HG03469 (cell line): ENCODE measurements at regions not wholly inside any gene's neighbourhood (a gene's known extent, or its start where the extent isn't known, plus 50 kb on each side); places are given as distances from the start of the nearest gene placed in this dataset.

Experiments
- ATAC-seq: cut with Tn5 transposase; IDR thresholded peaks from one replicate; pipeline ENCODE4 v1.9.1; 2021; ENCODE audit warnings: mild to moderate bottlenecking, moderate library complexity, moderate number of reproducible peaks; ENCODE audit not compliant: unreplicated experiment

DNA sequence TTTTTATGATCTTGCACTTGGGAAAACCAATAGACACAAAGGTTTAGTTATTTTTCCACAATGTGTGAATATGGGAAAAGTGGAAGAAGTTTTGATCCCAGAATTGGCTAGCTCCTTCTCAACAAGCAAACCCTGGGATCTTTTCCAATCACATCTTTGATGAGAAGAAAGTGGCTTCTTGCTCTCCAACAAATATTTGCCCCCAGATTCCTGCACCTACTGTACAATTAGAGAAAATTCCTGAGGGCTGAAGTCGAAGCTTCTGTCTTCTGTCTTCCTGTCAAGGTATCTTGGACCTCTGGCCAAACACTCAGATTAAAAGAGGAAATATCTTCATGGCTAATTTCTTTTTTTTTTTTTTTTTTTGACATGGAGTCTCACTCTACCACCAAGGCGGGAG, 113.1 kb upstream of the SLC45A1 start:
- ATAC-seq, result no peak

GRCh38 chr1:8203551-8203950, 114.4 kb upstream of the SLC45A1 start:
- ATAC-seq, result no peak

DNA sequence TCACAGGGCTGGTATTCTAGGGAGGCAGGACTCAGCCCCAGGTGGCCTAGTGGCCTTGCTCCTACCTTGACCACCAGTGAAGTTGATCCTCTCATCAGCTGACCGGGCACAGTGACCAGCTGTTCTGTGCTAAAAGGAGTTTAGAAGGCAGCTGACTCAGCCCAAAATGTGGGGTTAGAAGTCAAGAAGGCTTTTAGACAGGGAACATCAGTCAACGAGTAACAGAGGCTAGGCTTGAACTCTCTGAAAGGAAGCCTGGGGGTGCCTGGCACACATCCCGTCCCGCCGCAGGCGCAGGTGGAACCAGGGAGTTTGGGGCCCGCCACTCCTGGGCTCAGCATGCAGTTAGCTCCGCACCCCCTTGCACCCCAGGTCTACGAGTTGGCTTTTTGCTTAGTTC, 114.9 kb upstream of the SLC45A1 start:
- ATAC-seq, result no peak

GRCh38 chr1:8202182-8202905, 115.6 kb upstream of the SLC45A1 start:
- no peak for ATAC-seq

DNA sequence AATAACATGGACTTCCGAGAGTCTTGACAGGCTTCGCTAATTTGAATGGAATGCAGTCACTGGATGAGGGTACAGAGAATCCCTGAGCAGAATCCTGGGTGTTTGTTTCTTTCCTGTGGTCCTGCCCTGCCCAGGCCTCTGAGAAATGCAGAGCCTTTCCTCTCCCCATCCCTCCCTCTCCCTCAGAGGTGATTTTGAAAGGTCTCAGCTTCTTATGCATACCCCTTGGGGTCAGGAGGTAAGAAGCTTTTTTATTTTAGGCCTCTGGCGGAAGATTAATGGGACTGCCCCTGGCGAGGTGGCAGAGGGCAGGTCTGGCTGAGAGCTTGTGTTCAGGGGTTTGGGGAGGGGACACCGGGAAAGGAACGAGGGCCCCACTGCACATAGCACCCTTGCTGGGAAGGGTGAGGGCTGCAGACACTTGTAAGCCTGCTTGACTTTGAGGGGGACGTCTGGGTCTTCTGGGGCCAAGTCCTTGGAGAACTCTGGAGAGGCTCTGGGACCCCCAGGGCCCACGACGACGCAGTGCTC, 116.5 kb upstream of the SLC45A1 start:
- ATAC-seq, result no peak

DNA sequence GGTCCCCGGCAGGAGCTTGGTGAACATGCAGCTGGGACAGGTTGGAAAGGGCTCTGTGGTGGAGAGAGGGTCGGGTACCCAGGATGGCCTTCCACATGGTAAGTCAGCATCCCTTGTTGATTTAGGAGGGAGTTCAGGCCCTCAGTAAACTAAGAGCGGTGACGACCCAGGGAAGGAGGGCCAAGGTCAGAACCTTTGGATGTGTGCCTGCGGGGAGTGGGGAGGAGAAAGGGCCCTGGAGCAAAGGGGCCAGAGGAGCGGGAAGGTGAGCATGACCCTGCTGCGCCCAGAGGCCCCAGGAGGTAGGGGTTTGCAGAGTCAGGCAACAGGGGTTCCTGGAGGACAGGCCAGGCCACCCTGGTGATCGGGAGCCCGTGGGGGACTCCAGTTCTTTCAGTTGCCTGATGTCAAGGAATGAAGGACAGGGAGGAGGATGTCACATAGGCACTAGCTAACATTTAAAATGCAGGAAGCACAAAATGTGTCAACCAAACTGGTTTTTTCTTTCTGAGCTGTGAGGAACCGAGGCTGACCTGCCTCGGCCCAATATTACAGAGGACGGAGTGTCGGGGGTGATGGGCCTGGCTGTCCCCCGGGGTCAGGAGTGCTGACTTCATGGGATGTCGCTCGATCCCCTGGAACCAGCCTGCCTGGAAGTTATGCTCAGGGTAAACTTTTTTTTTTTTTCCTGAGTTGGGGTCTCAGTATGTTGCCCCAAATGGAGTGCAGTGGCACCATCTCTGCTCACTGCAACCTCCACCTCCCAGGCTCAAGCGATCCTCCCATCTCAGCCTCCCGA, 117.4 kb upstream of the SLC45A1 start:
- ATAC-seq, result no peak

GRCh38 chr1:8198522-8198921, 119.4 kb upstream of the SLC45A1 start:
- ATAC-seq, result no peak

DNA sequence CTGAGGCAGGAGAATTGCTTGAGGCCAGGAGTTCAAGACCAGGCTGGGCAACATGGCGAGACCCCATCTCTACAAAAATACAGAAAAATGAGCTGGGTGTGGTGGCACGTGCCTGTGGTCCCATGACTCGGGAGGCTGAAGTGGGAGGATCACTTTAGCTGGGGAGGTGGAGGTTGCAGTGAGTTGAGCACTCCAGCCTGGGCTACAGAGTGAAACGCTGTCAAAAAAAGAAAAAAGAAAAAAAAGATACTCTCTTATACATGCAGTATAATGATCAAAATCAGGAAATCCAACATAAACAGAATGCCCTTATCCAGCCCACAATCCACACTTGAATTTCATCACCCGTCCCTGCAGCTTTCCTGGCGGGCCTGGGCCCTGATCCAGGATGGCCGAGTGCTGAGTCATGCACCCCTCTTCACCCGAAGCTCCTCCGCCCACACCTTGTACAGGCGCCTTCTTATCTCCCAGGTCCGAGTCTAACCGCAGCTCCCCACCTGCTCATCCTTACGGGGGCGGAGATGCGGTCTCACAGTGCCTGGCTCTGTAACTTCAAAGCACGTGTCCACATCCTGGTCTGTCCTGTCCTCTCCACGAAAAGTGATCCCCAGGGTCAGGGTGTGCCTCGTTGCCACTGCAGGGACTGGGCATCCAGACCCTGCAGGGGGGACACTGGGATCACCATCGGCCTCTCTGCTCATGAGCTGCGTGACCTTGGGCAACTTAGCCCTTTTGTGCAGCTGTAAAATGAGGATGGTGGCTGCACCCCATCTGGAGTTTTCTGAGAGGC, 120.2 kb upstream of the SLC45A1 start:
- ATAC-seq, result no peak

DNA sequence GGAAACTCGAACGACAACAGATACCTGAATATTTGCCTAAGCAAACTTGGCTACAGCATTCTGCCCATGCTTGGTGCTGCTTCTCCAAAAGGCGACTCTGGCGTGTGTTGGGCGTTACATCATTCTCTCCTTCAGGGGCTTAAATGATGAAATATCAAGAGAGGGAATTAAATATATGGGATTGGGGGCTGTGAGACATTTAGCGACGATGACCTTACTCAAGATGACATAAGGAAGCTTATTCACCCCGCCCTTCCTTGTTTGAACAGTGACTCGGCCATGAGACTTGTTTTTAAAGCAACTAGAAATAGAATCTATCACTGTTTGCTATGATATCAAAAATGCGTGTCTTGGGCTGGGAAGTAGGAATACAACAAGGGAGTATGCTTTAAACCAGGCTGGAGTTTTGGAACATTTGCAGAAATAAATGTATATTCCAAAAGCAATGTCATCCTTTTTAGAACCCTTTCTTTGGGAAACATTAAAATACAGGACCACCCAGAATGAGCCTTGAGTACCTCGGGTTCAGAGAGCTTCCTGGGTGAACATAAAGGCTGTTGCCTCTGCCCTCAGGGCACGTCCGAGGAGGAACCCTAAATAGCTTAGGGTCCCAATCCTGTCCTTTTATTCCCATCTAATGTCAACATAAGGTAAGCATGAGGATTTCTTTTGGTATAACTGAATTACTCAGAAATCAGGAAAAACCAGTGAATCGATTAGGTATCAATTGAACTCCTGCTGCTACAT, 123.3 kb upstream of the SLC45A1 start:
- ATAC-seq, result no peak

GRCh38 chr1:8193840-8194406, 124.0 kb upstream of the SLC45A1 start:
- ATAC-seq, result no peak

DNA sequence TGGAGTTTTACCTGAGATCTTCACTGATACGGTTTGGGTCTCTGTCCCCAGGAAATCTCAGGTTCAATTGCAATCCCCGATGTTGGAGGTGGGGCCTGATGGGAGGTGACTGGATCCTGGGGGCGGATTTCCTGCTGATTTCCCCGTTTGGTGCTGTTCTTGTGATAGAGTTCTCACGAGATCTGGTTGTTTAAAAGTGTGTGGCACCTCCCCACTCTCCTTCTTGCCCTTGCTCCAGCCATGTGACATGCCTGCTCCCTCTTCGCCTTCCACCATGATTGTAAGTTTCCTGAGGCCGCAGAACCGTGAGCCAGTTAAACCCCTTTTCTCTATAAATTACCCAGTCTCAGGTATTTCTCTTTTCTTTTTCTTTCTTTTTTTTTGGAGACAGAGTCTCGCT, 126.4 kb upstream of the SLC45A1 start:
- ATAC-seq, result no peak

- ATAC-seq, result no peak
Observed at GRCh38 chr1:8189931-8190483, 127.9 kb upstream of the SLC45A1 start.

- ATAC-seq, result no peak
Observed at GRCh38 chr1:8185400-8185799, 132.5 kb upstream of the SLC45A1 start.

- ATAC-seq, result no peak
Observed at GRCh38 chr1:8184301-8184700, 133.6 kb upstream of the SLC45A1 start.

DNA sequence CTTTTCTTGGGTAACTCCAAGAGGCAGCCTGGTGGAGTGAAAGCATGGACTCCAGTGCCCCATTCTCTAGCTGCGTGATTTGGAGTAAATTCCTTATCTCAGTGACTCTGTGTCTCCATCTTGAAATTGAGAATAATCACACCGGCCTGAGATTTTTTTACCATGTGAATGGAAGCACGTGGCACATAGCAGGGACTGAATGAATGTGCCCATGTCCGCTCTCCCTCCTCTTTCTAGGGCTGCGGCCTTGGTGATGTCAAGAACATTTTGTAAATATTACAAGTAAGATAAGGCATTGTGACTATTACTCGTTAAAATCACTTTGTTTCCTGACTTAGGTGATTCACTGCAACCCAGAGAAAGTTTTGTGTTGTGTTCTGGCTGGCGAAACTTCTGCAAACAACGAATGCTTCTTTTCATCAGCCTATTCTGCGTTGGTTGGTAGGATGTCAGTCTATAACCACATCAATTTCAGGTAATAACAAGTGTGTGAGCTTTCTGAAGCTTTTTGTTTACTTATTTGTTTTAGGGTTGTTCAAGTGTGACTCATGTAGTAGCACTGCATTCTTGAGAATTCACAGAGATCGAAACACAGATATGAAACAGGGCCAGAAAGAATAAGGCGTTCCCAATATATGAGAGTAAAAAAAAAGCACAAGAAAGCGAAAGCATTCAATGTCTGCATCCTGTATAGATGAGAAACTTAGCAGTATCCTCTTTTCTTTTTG, 135.7 kb upstream of the SLC45A1 start:
- no peak for ATAC-seq

GRCh38 chr1:8179132-8179793, 138.7 kb upstream of the SLC45A1 start:
- ATAC-seq, result no peak

DNA sequence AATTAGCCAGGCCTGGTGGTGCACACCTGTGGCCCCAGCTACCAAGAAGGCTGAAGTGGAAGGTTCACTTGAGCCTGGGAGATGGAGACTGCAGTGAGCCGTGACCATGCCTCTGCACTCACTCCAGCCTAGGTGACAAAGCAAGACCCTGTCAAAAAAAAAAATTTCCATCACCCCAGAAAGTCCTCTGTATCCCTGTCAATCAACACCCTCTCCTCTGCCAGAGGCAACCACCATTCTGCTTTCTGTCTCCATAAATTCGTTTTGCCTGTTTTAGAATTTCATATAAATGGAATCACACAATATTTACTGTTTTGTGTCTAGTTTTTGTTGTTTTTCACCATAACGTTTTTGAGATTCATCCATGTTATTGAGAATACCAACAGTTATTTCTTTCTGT, 141.6 kb upstream of the SLC45A1 start:
- ATAC-seq, result no peak

- no peak for ATAC-seq
Observed at GRCh38 chr1:8174807-8175206, 143.1 kb upstream of the SLC45A1 start.
